Adrenal gland (tissue), 5 donors: ENCODE measurements at regions not wholly inside any gene's neighbourhood (a gene's known extent, or its start where the extent isn't known, plus 50 kb on each side); places are given as distances from the start of the nearest gene placed in this dataset.

Experiments used
- POLR2A ChIP-seq, 2 donors: fragments of 450-650 bp; IDR thresholded peaks; one replicate each; pipeline ENCODE4 v1.6.1; 2017; ENCODE audit warnings: antibody characterized with exemption in 2 of 2, mild to moderate bottlenecking in 2 of 2, moderate library complexity in 1 of 2
- TF ChIP-seq, protein P1 (sequence below), 6 experiments: fragments of 450-650 bp in 4 of 6; fragments of 200-600 bp in 2 of 6; sonication (generic) in 1 of 6; IDR thresholded peaks; 1 replicate in 5 of 6; 2 replicates in 1 of 6; pipeline versions ENCODE4 v1.5.1 to v1.8.0; 2016 to 2021; ENCODE audit warnings: antibody characterized with exemption in 6 of 6, mild to moderate bottlenecking in 2 of 6, moderate library complexity in 1 of 6
- donor health status: DM: no; HTN: no; CAD: no.

DNA sequence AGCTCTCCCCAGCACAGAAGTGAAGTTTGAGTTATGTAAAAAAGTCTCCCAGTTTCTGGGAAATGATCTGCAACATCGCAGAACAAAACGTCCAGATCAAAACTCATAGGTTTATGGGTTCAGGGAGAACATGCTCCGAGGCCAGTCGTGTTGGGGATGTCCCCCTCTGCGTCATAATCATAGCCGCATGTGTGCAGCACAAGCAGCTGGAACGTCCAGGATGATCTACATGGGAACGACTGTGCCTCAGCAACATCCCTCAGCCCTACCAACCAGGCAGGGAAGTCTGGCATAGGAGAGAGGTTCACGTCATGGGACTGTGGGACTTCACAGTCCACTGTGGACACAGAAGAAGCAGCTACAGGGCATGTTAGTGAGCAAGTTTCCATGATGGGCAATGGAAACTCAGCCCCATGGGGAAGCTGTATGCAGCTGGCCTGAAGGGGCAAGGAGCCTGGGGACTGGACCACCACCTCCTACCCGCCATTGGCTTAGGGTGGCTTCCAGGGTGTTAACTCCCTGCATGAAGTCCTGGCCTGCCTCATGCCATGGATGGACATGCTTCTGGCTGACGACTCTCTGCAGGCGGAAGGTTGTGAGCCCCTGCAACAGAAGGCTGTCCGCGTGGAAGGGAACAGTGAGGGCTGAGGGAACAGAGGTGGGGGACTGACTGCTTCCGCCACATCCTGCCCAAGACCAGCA lies 96.9 kb downstream of the COPS8 start:
- TF ChIP-seq POLR2A (IDR thresholded peaks at IDR 0.05) = no peak
- TF ChIP-seq, protein P1, sequence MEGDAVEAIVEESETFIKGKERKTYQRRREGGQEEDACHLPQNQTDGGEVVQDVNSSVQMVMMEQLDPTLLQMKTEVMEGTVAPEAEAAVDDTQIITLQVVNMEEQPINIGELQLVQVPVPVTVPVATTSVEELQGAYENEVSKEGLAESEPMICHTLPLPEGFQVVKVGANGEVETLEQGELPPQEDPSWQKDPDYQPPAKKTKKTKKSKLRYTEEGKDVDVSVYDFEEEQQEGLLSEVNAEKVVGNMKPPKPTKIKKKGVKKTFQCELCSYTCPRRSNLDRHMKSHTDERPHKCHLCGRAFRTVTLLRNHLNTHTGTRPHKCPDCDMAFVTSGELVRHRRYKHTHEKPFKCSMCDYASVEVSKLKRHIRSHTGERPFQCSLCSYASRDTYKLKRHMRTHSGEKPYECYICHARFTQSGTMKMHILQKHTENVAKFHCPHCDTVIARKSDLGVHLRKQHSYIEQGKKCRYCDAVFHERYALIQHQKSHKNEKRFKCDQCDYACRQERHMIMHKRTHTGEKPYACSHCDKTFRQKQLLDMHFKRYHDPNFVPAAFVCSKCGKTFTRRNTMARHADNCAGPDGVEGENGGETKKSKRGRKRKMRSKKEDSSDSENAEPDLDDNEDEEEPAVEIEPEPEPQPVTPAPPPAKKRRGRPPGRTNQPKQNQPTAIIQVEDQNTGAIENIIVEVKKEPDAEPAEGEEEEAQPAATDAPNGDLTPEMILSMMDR (IDR thresholded peaks at IDR 0.05) = no peak
